GM21360 (cell line): ENCODE measurements at regions not wholly inside any gene's neighbourhood (a gene's known extent, or its start where the extent isn't known, plus 50 kb on each side); places are given as distances from the start of the nearest gene placed in this dataset.
"Not testable (repeated sequence)": the region's sequence is repeated elsewhere in the genome, so short reads cannot be mapped to it uniquely, and the experiment has no call there.

Experiments
- ATAC-seq: cut with Tn5 transposase; IDR thresholded peaks from one replicate; pipeline ENCODE4 v1.9.1; 2021; ENCODE audit warnings: mild to moderate bottlenecking, moderate library complexity; ENCODE audit not compliant: unreplicated experiment

- ATAC-seq = no peak
Measured at GRCh38 chr12:89161557-89161956, 190.7 kb downstream of the DUSP6 start.

GRCh38 chr12:89160716-89161123, 191.6 kb downstream of the DUSP6 start:
- no peak for ATAC-seq

DNA sequence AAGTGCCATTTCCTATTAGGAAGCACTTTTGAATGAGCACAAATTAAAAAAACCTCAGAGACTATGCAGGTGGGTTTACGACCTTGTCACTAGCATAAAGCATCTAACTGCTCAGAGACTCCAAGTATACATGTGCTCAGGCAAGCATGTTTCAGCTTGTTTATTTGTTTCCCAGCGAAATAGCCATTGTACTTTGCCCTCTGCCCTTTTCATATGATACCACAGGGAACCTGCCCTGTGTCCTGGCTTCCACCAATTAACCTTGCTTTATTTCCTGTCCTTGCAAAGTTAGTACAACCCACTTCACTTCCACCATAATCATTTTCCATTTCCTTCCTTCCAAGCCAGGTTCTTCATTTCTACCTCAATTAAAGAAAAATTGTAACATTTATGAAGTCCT, 194.9 kb downstream of the DUSP6 start:
- ATAC-seq = no peak

DNA sequence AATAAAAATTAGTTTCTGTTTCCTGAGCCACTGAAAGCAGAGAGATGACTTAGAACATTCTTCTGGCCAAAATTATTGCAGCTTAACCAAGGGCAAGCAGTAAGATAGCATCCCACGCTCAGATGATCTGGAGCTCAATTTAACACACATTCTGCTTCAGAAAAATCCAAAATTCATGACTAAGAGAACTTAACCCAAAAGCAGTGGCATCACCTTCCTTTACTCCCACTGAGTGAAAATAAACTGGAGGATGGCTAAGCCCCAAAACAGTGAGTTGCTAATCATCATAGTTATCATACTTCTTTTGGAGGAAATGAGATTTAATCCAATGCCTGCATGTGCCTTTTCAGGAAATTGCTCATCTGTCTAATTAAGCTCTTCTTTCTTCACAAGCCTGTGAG, 195.4 kb downstream of the DUSP6 start:
- no peak for ATAC-seq

DNA sequence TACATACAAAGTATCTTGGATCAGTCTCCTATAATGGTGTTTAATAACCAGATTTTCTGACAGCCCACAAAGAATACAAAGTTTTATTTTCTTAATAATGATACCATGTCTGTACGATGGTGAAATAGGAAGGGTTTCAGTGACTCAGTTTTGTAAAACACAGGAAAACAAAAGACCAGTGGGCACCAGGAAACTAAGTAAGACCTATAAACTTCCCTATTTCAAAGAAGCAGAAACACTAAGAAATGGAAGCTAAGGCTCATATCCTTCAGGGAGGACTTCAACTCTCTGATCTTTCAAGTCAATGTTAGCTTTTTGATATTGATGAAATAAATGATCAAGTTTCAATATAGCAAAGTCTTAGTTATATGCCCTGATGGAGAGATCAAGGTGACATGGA, 196.0 kb downstream of the DUSP6 start:
- no peak for ATAC-seq

DNA sequence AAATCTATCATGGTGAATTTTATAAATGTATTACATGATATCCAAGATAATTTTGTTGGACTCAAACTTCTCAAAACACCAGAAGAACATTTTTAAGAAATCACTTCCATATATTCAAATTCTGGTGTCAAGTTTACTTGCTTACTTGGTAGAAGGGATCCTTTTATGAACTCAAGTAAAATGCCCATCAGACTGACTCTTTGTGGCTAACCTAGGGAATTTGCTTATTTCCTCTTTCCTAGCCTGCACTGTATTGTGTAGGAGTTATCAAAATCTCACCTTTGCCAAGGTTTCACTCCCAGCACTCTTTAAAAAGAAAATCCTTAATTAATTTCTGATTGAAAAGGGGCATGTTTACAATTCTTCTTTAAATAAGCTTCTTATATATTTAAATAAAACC, 196.5 kb downstream of the DUSP6 start:
- no peak for ATAC-seq

- ATAC-seq = no peak
Measured at GRCh38 chr12:89154743-89155499, 197.4 kb downstream of the DUSP6 start.

DNA sequence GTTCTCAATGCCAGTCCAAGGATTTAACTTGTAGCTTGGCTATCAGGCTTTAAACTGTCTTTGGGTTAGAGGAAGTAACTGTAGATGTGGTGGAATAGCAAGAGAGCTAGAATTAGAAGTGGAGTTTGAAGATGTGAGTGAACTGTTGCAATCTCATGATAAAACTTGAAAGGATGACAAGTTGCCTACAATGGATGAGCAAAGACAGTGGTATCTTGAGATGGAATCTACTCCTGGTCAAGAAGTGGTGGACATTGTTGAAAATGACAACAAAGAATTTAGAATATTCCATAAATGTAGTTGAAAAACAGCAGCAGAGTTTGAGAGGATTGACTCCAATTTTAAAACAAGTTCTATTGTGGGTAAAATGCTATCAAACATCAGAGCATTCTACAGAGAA, 199.0 kb downstream of the DUSP6 start:
- ATAC-seq = no peak

DNA sequence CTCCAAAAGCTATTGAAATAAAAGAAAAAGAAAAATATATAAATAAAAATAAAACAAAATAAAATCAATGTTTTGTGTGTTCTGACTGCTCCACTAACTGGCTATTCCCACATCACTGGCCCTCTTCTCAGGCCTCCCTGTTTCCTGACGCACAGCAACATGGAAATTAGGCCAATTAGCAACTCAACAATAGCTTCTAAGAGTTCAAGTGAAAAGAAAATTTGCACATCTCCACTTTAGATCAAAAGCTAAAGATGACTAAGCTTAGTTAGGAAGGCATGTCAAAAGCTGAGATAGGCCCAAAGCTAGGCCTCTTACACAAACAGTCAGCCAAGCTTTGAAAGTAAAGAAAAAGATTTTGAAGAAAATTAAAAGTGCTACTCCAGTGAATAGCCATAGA, 200.8 kb downstream of the DUSP6 start:
- no peak for ATAC-seq

GRCh38 chr12:89150789-89151188, 201.5 kb downstream of the DUSP6 start:
- not testable (repeated sequence) for ATAC-seq

DNA sequence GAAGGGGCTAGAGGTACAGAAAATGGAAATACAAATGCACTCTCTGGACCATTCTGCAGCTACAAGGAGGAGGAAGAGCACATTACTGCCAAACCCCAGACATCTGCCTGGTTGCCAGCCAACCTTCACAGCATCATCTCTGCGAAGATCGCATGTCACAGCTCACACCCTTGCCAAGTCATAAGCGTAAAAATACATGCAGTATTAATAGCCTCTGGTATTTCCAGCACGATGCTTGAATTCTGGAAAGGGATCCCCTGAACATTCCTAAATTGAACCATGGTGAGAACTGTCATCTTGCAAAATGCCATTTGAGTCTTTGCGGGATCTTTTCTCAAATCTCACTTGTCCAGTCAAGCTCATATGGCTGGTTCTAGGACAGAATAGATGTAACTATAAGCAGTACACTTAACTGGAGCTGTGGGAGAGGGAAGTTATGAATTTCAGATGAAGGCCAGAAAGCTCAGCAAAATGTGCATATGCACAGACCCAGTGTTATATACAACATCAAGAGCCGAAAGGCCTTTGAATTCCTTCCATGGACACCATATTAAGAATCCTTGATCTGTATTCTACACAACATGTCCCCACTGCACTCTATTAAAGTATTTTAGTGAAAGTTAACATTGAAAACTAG, 211.6 kb downstream of the DUSP6 start:
- ATAC-seq = no peak

- no peak for ATAC-seq
Measured at GRCh38 chr12:89140141-89140540, 212.2 kb downstream of the DUSP6 start.

GRCh38 chr12:89139390-89139789, 212.9 kb downstream of the DUSP6 start:
- no peak for ATAC-seq

GRCh38 chr12:89138048-89138852, 214.1 kb downstream of the DUSP6 start:
- no peak for ATAC-seq

GRCh38 chr12:89135976-89136634, 216.2 kb downstream of the DUSP6 start:
- ATAC-seq = no peak

GRCh38 chr12:89134213-89134770, 218.0 kb downstream of the DUSP6 start:
- ATAC-seq = no peak

DNA sequence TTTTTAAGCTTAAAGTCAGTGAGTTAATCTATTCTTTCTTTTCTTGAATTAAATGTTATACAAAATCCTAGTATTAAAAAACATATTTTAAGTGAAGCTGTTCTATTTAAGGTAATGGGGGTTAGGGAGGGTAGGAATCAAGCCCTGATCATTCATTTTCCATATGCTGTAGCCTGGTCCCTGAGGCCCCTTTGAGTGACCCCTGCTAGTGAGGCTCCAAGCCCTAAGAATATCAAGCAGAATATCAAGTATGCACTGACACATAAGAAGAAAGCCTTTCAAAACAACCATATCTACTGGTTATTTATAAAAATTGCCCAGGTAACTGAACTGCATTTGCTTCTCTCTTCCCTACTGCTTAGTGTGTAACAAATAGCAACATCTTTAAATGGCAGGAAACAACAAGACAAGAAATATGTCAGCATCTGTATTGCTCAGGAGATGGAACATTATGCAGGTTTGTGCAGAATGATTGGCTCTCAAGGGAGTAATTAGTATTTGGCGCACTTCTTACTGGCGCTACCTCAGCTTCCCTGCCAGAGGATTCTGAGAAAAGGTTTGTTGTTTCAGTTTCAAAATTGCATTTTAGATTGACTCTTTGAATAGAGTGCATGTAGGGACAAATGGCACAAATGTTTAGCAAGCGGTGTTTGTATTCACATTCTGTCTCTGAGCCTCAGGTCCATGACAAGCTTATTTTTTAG, 223.0 kb downstream of the DUSP6 start:
- no peak for ATAC-seq

DNA sequence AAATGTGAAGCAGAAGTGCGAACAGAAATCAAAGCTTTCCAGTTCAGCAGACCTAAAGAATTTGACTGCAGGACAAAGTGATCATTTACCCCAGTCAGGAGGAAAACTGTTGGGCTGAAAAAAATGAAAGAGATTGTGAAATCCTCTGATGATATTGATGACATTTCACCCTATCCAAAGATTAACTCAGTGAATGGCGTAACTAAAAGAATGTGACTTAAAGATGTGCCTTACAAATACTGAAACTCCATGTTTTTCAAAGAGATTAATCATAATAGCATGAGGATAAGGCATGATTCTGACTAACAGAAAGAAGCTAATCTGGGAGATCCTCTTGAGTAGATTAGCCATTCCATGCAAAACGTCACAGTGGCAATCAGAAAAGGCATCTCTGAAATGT, 225.6 kb downstream of the DUSP6 start:
- ATAC-seq = no peak

DNA sequence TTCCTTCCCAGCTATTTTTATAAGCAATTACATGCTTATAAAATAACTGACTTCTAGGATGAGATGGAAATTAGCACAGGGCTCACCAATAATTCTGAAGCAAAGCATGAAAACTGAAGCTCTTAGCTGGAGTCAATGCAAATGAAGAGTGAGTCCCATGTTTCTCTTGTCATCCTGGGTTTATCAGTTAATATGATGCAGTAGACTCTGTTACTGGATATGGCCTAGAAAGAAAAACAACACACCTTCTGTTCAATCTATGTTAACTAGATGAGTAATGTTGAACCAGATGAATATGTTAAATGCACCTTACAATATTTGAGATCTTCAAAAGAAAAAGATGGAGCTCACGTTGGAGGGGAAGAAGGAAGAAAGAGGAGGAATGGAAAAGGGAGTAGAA, 229.4 kb downstream of the DUSP6 start:
- no peak for ATAC-seq

- no peak for ATAC-seq
Measured at GRCh38 chr12:89117448-89118034, 234.8 kb downstream of the DUSP6 start.
